K562 (cell line): ENCODE measurements at regions not wholly inside any gene's neighbourhood (a gene's known extent, or its start where the extent isn't known, plus 50 kb on each side); places are given as distances from the start of the nearest gene placed in this dataset.

Experiments
- ADNP ChIP-seq: fragments of 200-800 bp; sonication (Bioruptor generic); IDR thresholded peaks from 2 replicates; pipeline ENCODE4 v1.6.1; 2016; ENCODE audit warnings: missing genetic modification characterization, missing compliant biosample characterization
- FOS ChIP-seq: IDR thresholded peaks from 3 replicates; pipeline ENCODE4 v1.6.1; 2011; ENCODE audit not compliant: insufficient read length; ENCODE audit errors: extremely low read depth
- HBP1 ChIP-seq: fragments of 450-650 bp; formaldehyde crosslinking; IDR thresholded peaks from 2 replicates; pipeline ENCODE4 v1.4.0; 2022; ENCODE audit warnings: missing genetic modification characterization
- HDGF ChIP-seq: fragments of 450-650 bp; IDR thresholded peaks from 2 replicates; pipeline ENCODE4 v1.6.1; 2016
- IRF9 ChIP-seq: fragments of 450-650 bp; IDR thresholded peaks from 2 replicates; pipeline ENCODE4 v1.6.1; 2016; ENCODE audit warnings: missing biosample characterization, missing genetic modification characterization
- MYC ChIP-seq, 2 experiments: fragments of 250-450 bp in 1 of 2; sonication (Bioruptor Pico) in 1 of 2; IDR thresholded peaks; 2 replicates each; pipeline versions ENCODE4 v1.5.1 to v1.6.1; 2012 to 2021; ENCODE audit warnings: low read depth in 2 of 2, borderline replicate concordance in 1 of 2, improper control_type of control experiment in 1 of 2, low read length in 1 of 2, mild to moderate bottlenecking in 1 of 2, moderate library complexity in 1 of 2
- RBM15 ChIP-seq: fragments of 200-400 bp; formaldehyde crosslinking; IDR thresholded peaks from 2 replicates; pipeline ENCODE4 v1.6.1; 2018; ENCODE audit warnings: mild to moderate bottlenecking, low read length, moderate library complexity; ENCODE audit not compliant: insufficient read depth
- SMARCC2 ChIP-seq: fragments of 450-650 bp; IDR thresholded peaks from 2 replicates; pipeline ENCODE4 v1.6.1; 2017; ENCODE audit warnings: antibody characterized with exemption, moderate library complexity, mild to moderate bottlenecking, low read depth
- TEAD2 ChIP-seq: fragments of 450-650 bp; IDR thresholded peaks from 2 replicates; pipeline ENCODE4 v1.6.1; 2016; ENCODE audit warnings: missing genetic modification characterization, control low read depth, missing compliant biosample characterization
- THRB ChIP-seq: fragments of 450-650 bp; formaldehyde crosslinking; conservative IDR thresholded peaks from 2 replicates; pipeline ENCODE4 v1.4.0; 2022; ENCODE audit warnings: mild to moderate bottlenecking, missing genetic modification characterization
- ZNF41 ChIP-seq: fragments of 250-450 bp; sonication (Bioruptor Pico); conservative IDR thresholded peaks from 2 replicates; pipeline ENCODE4 v1.4.0; 2020; ENCODE audit warnings: mild to moderate bottlenecking
- ZNF740 ChIP-seq, 3 experiments: fragments of 200-800 bp in 1 of 3; sonication (Bioruptor generic) in 1 of 3; sonication (generic) in 1 of 3; formaldehyde crosslinking in 1 of 3; IDR thresholded peaks; 2 replicates each; pipeline versions ENCODE4 v1.6.1 to v1.8.0; 2016 to 2022; ENCODE audit warnings: mild to moderate bottlenecking in 2 of 3, missing compliant biosample characterization in 2 of 3, missing genetic modification characterization in 2 of 3, missing genetic modification reagents in 1 of 3

- TF ChIP-seq IRF9 (tag) (no peak), MYC (IDR thresholded peaks at IDR 0.05; ENCODE audit: low read depth, low read length) (no peak), MYC (CRISPR knock-in tag; IDR thresholded peaks at IDR 0.05; ENCODE audit: borderline replicate concordance, low read depth) (no peak), ZNF41 (CRISPR knock-in tag) (no peak), HDGF (no peak), HBP1 (CRISPR knock-in tag) (no peak), TEAD2 (no peak), ADNP (tag) (no peak; the same call in 1 of the 2 replicates), SMARCC2 (no peak), FOS (no peak), THRB (CRISPR knock-in tag) (no peak), RBM15 (no peak), ZNF740 (CRISPR knock-in tag; IDR thresholded peaks at IDR 0.05) (no peak), ZNF740 (tag; IDR thresholded peaks at IDR 0.05) (no peak)
These were observed 74.3 kb downstream of the NCOR2 start (continued) for GRCh38 chr12:124492879-124493808.
